ENCODE measurements at regions not wholly inside any gene's neighbourhood (a gene's known extent, or its start where the extent isn't known, plus 50 kb on each side); places are given as distances from the start of the nearest gene placed in this dataset.

DNA sequence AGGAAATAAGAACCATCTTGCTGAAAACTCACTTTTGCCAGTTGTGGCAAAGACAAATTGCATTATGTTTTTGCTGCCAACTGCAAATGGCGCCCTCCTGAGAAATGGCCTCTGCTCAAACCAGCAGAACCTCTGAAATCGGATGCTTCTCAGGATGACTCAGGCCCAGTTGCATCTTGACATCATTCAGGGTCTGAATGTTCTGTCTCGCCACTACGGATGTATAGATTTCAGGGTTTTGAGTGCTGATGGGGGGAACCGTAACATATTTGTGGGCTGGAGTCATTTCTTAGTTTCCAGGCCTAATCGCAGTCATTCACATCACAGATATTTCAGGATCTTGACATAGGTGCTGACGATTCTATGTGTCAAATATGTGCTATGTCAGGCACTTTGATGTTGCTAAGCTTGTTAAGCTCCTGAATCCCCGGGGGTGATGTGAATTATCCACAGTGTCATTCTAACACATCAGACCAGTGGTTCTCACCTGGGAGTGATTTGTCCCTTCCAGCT is 207.1 kb downstream of the NFATC2 start:
- TF ChIP-seq, protein P1, sequence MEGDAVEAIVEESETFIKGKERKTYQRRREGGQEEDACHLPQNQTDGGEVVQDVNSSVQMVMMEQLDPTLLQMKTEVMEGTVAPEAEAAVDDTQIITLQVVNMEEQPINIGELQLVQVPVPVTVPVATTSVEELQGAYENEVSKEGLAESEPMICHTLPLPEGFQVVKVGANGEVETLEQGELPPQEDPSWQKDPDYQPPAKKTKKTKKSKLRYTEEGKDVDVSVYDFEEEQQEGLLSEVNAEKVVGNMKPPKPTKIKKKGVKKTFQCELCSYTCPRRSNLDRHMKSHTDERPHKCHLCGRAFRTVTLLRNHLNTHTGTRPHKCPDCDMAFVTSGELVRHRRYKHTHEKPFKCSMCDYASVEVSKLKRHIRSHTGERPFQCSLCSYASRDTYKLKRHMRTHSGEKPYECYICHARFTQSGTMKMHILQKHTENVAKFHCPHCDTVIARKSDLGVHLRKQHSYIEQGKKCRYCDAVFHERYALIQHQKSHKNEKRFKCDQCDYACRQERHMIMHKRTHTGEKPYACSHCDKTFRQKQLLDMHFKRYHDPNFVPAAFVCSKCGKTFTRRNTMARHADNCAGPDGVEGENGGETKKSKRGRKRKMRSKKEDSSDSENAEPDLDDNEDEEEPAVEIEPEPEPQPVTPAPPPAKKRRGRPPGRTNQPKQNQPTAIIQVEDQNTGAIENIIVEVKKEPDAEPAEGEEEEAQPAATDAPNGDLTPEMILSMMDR (conservative IDR thresholded peaks at IDR 0.05 in 1 of 2, IDR thresholded peaks at IDR 0.05 in 1 of 2; ENCODE audit: extremely low read depth in 1 of 2, insufficient read depth in 1 of 2, low read depth in 1 of 2, low read length in 2 of 2), result no peak
- TF ChIP-seq EZH2 (IDR thresholded peaks at IDR 0.05; ENCODE audit: borderline replicate concordance, low read length), result no peak

Measured in mammary epithelial cell (primary cell).